PC-3 (cell line): ENCODE measurements at regions not wholly inside any gene's neighbourhood (a gene's known extent, or its start where the extent isn't known, plus 50 kb on each side); places are given as distances from the start of the nearest gene placed in this dataset.

ENCODE experiments used
- ATAC-seq: fragments of 200-7000 bp; cut with Tn5 transposase; 2 replicates; pipeline ENCODE4 v1.9.1; 2020; ENCODE audit warnings: mild to moderate bottlenecking, moderate library complexity
- BruUV-seq: library from RNA; stranded (reverse); fragments of 400-500 nt; replicated peaks from 2 replicates; lab custom pipeline; 2021; lab: Mats Ljungman, UMichigan
- CTCF ChIA-PET: fragments of 300-600 bp; sonication (Branson Sonifier 250); formaldehyde crosslinking; loops from one replicate; lab custom pipeline; 2022; ENCODE audit warnings: antibody characterized with exemption; lab: Charles Lee
- POLR2A ChIA-PET: fragments of 300-600 bp; sonication (Branson Sonifier 250); formaldehyde crosslinking; loops from one replicate; lab custom pipeline; 2022; ENCODE audit warnings: antibody characterized with exemption; ENCODE audit not compliant: unreplicated experiment; lab: Charles Lee
- DNase-seq: peaks from one replicate; pipeline ENCODE4 v3.0.0-alpha.2; 2015
- H2AFZ ChIP-seq: fragments of 300-600 bp; sonication (generic); 2 replicates; pipeline ENCODE4 v1.6.0; 2016; ENCODE audit warnings: antibody characterized with exemption, low read length
- H3F3A ChIP-seq: fragments of 300-600 bp; sonication (generic); one replicate; pipeline ENCODE4 v1.6.0; 2017; ENCODE audit warnings: antibody characterized with exemption, low read length, control low read depth, mild to moderate bottlenecking; ENCODE audit not compliant: unreplicated experiment
- H3K27ac ChIP-seq: fragments of 300-600 bp; sonication (generic); 2 replicates; pipeline ENCODE4 v1.5.1; 2016; ENCODE audit warnings: mild to moderate bottlenecking, low read length
- H3K27me3 ChIP-seq: fragments of 300-600 bp; sonication (generic); 2 replicates; pipeline ENCODE4 v1.6.1; 2016; ENCODE audit warnings: low read length, mixed read lengths
- H3K36me3 ChIP-seq: fragments of 300-600 bp; sonication (generic); 2 replicates; pipeline ENCODE4 v1.6.1; 2016; ENCODE audit warnings: low read depth, mixed run types, low read length, mixed read lengths
- H3K4me1 ChIP-seq: fragments of 300-600 bp; sonication (generic); 2 replicates; pipeline ENCODE4 v1.5.1; 2016; ENCODE audit warnings: low read length; ENCODE audit not compliant: insufficient read depth
- H3K4me2 ChIP-seq: fragments of 300-600 bp; sonication (generic); 2 replicates; pipeline ENCODE4 v1.6.0; 2016; ENCODE audit warnings: low read length
- H3K4me3 ChIP-seq: fragments of 300-600 bp; sonication (generic); 2 replicates; pipeline ENCODE4 v1.5.1; 2016; ENCODE audit warnings: mild to moderate bottlenecking, low read length, mixed read lengths
- H3K79me2 ChIP-seq: fragments of 300-600 bp; sonication (generic); 2 replicates; pipeline ENCODE4 v1.6.1; 2017; ENCODE audit warnings: low read length, mixed read lengths
- H3K9ac ChIP-seq: fragments of 300-600 bp; sonication (generic); 2 replicates; pipeline ENCODE4 v1.6.0; 2016; ENCODE audit warnings: mild to moderate bottlenecking, low read length
- H3K9me2 ChIP-seq: fragments of 300-600 bp; sonication (generic); replicated peaks from 2 replicates; pipeline ENCODE4 v1.6.1; 2016; ENCODE audit warnings: mixed run types, low read length, mixed read lengths
- H3K9me3 ChIP-seq: fragments of 300-600 bp; sonication (generic); 2 replicates; pipeline ENCODE4 v1.6.1; 2016; ENCODE audit warnings: low read length, mixed read lengths
- H4K20me1 ChIP-seq: fragments of 300-600 bp; sonication (generic); 2 replicates; pipeline ENCODE4 v1.6.1; 2016; ENCODE audit warnings: low read length, mixed read lengths
- EZH2 ChIP-seq: fragments of 300-600 bp; sonication (generic); IDR thresholded peaks from one replicate; pipeline ENCODE4 v1.6.1; 2017; ENCODE audit warnings: antibody characterized with exemption, mild to moderate bottlenecking, low read length; ENCODE audit not compliant: unreplicated experiment
- EZH2phosphoT487 ChIP-seq: fragments of 300-600 bp; sonication (generic); IDR thresholded peaks from 2 replicates; pipeline ENCODE4 v1.6.1; 2018; ENCODE audit warnings: mild to moderate bottlenecking, antibody characterized with exemption, low read length, borderline replicate concordance
- intact Hi-C: fragments of 100-400 bp; cut with micrococcal nuclease; formaldehyde crosslinking; loops from 2 replicates; pipeline ENCODE4 v1.9.0; 2023
- TF ChIP-seq, protein P1 (sequence below): fragments of 300-600 bp; sonication (generic); conservative IDR thresholded peaks from 2 replicates; pipeline ENCODE4 v1.5.1; 2017; ENCODE audit warnings: antibody characterized with exemption, low read depth, mild to moderate bottlenecking, low read length

- TF ChIP-seq, protein P1, sequence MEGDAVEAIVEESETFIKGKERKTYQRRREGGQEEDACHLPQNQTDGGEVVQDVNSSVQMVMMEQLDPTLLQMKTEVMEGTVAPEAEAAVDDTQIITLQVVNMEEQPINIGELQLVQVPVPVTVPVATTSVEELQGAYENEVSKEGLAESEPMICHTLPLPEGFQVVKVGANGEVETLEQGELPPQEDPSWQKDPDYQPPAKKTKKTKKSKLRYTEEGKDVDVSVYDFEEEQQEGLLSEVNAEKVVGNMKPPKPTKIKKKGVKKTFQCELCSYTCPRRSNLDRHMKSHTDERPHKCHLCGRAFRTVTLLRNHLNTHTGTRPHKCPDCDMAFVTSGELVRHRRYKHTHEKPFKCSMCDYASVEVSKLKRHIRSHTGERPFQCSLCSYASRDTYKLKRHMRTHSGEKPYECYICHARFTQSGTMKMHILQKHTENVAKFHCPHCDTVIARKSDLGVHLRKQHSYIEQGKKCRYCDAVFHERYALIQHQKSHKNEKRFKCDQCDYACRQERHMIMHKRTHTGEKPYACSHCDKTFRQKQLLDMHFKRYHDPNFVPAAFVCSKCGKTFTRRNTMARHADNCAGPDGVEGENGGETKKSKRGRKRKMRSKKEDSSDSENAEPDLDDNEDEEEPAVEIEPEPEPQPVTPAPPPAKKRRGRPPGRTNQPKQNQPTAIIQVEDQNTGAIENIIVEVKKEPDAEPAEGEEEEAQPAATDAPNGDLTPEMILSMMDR = no peak
- TF ChIP-seq EZH2 (no peak), EZH2phosphoT487 (no peak)
- no peaks in the 10 kb centered on the region for H3K79me2 ChIP-seq
- no peaks in the 10 kb centered on the region for H3K27me3 ChIP-seq
- intact Hi-C loops = no loop called here
- no peak overlapping the region for H3K4me3 ChIP-seq
- BruUV-seq = no TSS peak
- H3F3A ChIP-seq = no peaks in the 10 kb centered on the region
- ATAC-seq (no peak), DNase-seq (no peak)
- CTCF ChIA-PET = no interaction called here
- H3K9me3 ChIP-seq = no peaks in the 10 kb centered on the region
- H3K4me2 ChIP-seq = no peak overlapping the region
- H3K36me3 ChIP-seq = no peaks in the 10 kb centered on the region
- POLR2A ChIA-PET = no interaction called here
- H3K27ac ChIP-seq = no peak overlapping the region
- H2AFZ ChIP-seq = no peak overlapping the region
- no peak overlapping the region for H3K9ac ChIP-seq
- H4K20me1 ChIP-seq = no peaks in the 10 kb centered on the region
- no peaks in the 10 kb centered on the region for H3K4me1 ChIP-seq
- H3K9me2 ChIP-seq = no peaks in the 10 kb centered on the region
Measured at GRCh38 chr9:117887383-117887782, 183.2 kb downstream of the TLR4 start.

DNA sequence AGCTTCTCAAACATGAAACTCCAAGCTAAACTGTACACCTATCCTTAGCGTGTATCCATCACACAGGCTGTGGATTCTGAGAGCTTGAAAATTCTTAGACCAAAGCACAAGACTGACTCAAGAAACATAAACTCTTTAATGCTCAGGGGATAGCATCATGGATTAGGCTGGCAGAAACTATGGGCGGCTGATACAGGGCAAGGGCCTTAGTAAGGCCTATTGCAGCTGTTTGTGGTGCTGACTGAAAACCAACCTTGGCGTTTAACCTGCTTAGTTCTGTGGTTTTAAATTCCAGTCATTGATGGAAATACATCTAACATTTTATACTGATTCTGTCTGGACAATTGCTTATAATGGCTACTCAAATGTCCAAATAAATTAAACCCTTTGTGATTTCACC is 183.7 kb downstream of the TLR4 start:
- no peak for ATAC-seq
- Histone ChIP-seq H4K20me1 (no peaks in the 10 kb centered on the region), H3K27me3 (no peaks in the 10 kb centered on the region), H3K27ac (no peak overlapping the region), H3K9me3 (no peaks in the 10 kb centered on the region), H3K9me2 (no peaks in the 10 kb centered on the region), H3K79me2 (no peaks in the 10 kb centered on the region), H3K4me2 (no peak overlapping the region), H2AFZ (no peak overlapping the region), H3K4me3 (no peak overlapping the region), H3F3A (no peaks in the 10 kb centered on the region), H3K9ac (no peak overlapping the region), H3K4me1 (no peaks in the 10 kb centered on the region), H3K36me3 (no peaks in the 10 kb centered on the region)
- intact Hi-C loops = no loop called here
- no peak for TF ChIP-seq EZH2
- TF ChIP-seq, protein P1 = no peak
- no peak for TF ChIP-seq EZH2phosphoT487
- CTCF ChIA-PET = no interaction called here
- DNase-seq = no peak
- no TSS peak for BruUV-seq
- POLR2A ChIA-PET = no interaction called here

- Histone ChIP-seq H3K4me1 (no peaks in the 10 kb centered on the region), H3K4me2 (no peak overlapping the region), H3K79me2 (no peaks in the 10 kb centered on the region), H3K27me3 (no peaks in the 10 kb centered on the region), H4K20me1 (no peaks in the 10 kb centered on the region), H3K9ac (no peak overlapping the region), H3F3A (no peaks in the 10 kb centered on the region), H3K36me3 (no peaks in the 10 kb centered on the region), H2AFZ (no peak overlapping the region), H3K9me3 (no peaks in the 10 kb centered on the region), H3K9me2 (no peaks in the 10 kb centered on the region), H3K27ac (no peak overlapping the region), H3K4me3 (no peak overlapping the region)
- intact Hi-C loops = no loop called here
- POLR2A ChIA-PET = no interaction called here
- no TSS peak for BruUV-seq
- no peak for DNase-seq
- TF ChIP-seq EZH2 (no peak), EZH2phosphoT487 (no peak)
- TF ChIP-seq, protein P1 = no peak
- CTCF ChIA-PET = no interaction called here
- ATAC-seq = no peak
Measured at GRCh38 chr9:117903453-117903852, 199.2 kb downstream of the TLR4 start.
